ENCODE measurements at regions not wholly inside any gene's neighbourhood (a gene's known extent, or its start where the extent isn't known, plus 50 kb on each side); places are given as distances from the start of the nearest gene placed in this dataset.

- DNase-seq (ENCODE audit: low read depth in 2 of 2, low spot score in 1 of 2) = no peak
These were observed 144.1 kb downstream of the RPAP3 start for GRCh38 chr12:47561746-47562145.

GRCh38 chr12:47560415-47560814, 145.4 kb downstream of the RPAP3 start:
- no peak for DNase-seq (ENCODE audit: low read depth in 2 of 2, low spot score in 1 of 2)

- DNase-seq (ENCODE audit: low read depth in 2 of 2, low spot score in 1 of 2) = no peak
These were observed 147.0 kb downstream of the RPAP3 start for GRCh38 chr12:47558625-47559345.

- no peak for DNase-seq (ENCODE audit: low read depth in 2 of 2, low spot score in 1 of 2)
These were observed 148.4 kb downstream of the RPAP3 start for GRCh38 chr12:47557386-47557785.

- DNase-seq (ENCODE audit: low read depth in 2 of 2, low spot score in 1 of 2) = no peak
These were observed 149.4 kb downstream of the RPAP3 start for GRCh38 chr12:47556261-47557030.

- no peak for DNase-seq (ENCODE audit: low read depth in 2 of 2, low spot score in 1 of 2)
These were observed 151.7 kb downstream of the RPAP3 start for GRCh38 chr12:47554046-47554653.

- DNase-seq (ENCODE audit: low read depth in 2 of 2, low spot score in 1 of 2) = no peak
These were observed 152.6 kb downstream of the RPAP3 start for GRCh38 chr12:47553266-47553665.

GRCh38 chr12:47551426-47551851, 154.4 kb downstream of the RPAP3 start:
- DNase-seq (ENCODE audit: low read depth in 2 of 2, low spot score in 1 of 2) = no peak

GRCh38 chr12:47549258-47549657, 156.6 kb downstream of the RPAP3 start:
- no peak for DNase-seq (ENCODE audit: low read depth in 2 of 2, low spot score in 1 of 2)

GRCh38 chr12:47548401-47548800, 157.4 kb downstream of the RPAP3 start:
- DNase-seq (ENCODE audit: low read depth in 2 of 2, low spot score in 1 of 2) = no peak

GRCh38 chr12:47547077-47547476, 158.8 kb downstream of the RPAP3 start:
- no peak for DNase-seq (ENCODE audit: low read depth in 2 of 2, low spot score in 1 of 2)

- no peak for DNase-seq (ENCODE audit: low read depth in 2 of 2, low spot score in 1 of 2)
These were observed 159.8 kb downstream of the RPAP3 start for GRCh38 chr12:47545938-47546609.

GRCh38 chr12:47534695-47535094, 171.1 kb downstream of the RPAP3 start:
- DNase-seq (ENCODE audit: low read depth in 2 of 2, low spot score in 1 of 2) = no peak

- no peak for DNase-seq (ENCODE audit: low read depth in 2 of 2, low spot score in 1 of 2)
These were observed 175.8 kb downstream of the RPAP3 start for GRCh38 chr12:47530050-47530449.

GRCh38 chr12:47527816-47528215, 178.0 kb downstream of the RPAP3 start:
- DNase-seq (ENCODE audit: low read depth in 2 of 2, low spot score in 1 of 2) = no peak

- DNase-seq (ENCODE audit: low read depth in 2 of 2, low spot score in 1 of 2) = no peak
These were observed 185.8 kb downstream of the RPAP3 start for GRCh38 chr12:47520029-47520428.

GRCh38 chr12:47517122-47517521, 188.7 kb downstream of the RPAP3 start:
- no peak for DNase-seq (ENCODE audit: low read depth in 2 of 2, low spot score in 1 of 2)

- DNase-seq (ENCODE audit: low read depth in 2 of 2, low spot score in 1 of 2) = no peak
These were observed 196.4 kb downstream of the RPAP3 start for GRCh38 chr12:47509398-47509851.

- no peak for DNase-seq (ENCODE audit: low read depth in 2 of 2, low spot score in 1 of 2)
These were observed 198.6 kb downstream of the RPAP3 start for GRCh38 chr12:47507221-47507620.

GRCh38 chr12:47504775-47505446, 200.9 kb downstream of the RPAP3 start:
- no peak for DNase-seq (ENCODE audit: low read depth in 2 of 2, low spot score in 1 of 2)

- DNase-seq (ENCODE audit: low read depth in 2 of 2, low spot score in 1 of 2) = no peak
These were observed 212.0 kb downstream of the RPAP3 start for GRCh38 chr12:47493801-47494200.
